HepG2 (cell line): ENCODE measurements at regions not wholly inside any gene's neighbourhood (a gene's known extent, or its start where the extent isn't known, plus 50 kb on each side); places are given as distances from the start of the nearest gene placed in this dataset.

Experiments used
- ATAC-seq: fragments of 200-7000 bp; cut with Tn5 transposase; 3 replicates; pipeline ENCODE4 v1.9.1; 2020; ENCODE audit warnings: mild to moderate bottlenecking, moderate library complexity
- BruUV-seq: library from RNA; stranded (reverse); fragments of 400-500 nt; replicated peaks from 2 replicates; lab custom pipeline; 2021; lab: Mats Ljungman, UMichigan
- CTCF ChIA-PET: fragments of 300-600 bp; formaldehyde crosslinking; extraction: SDS; loops from one replicate; lab custom pipeline; 2021; ENCODE audit warnings: low total read pairs, inconsistent platforms, low intra/inter-chr PET ratio; lab: Yijun Ruan, JAX
- POLR2A ChIA-PET: fragments of 350-600 bp; sonication (Branson Sonifier 250); formaldehyde crosslinking; loops from one replicate; lab custom pipeline; 2020; ENCODE audit warnings: antibody characterized with exemption, inconsistent platforms; lab: Yijun Ruan, JAX
- DNase-seq: peaks from one replicate; pipeline ENCODE4 v3.0.0-alpha.2; 2015; ENCODE audit warnings: low spot score
- FAIRE-seq: peaks from 3 replicates; lab custom pipeline; 2011; peaks lifted over from hg19 to GRCh38; lab: Jason Lieb, UNC
- H2AFZ ChIP-seq: one replicate; pipeline ENCODE4 v1.6.1; 2011; ENCODE audit warnings: low read length, inconsistent platforms
- H3K27ac ChIP-seq: fragments of 300-600 bp; 3 replicates; pipeline ENCODE4 v1.8.0; 2011; ENCODE audit warnings: mixed run types, mild to moderate bottlenecking, mixed read lengths, low read length, inconsistent platforms; ENCODE audit not compliant: insufficient read depth; ENCODE audit errors: extremely low read length
- H3K27me3 ChIP-seq, 2 experiments: fragments of 200-600 bp in 1 of 2; 2 replicates in 1 of 2; 3 replicates in 1 of 2; pipeline versions ENCODE4 v1.6.0 to v1.8.0; 2011; ENCODE audit warnings: low read length in 2 of 2, mild to moderate bottlenecking in 2 of 2, moderate library complexity in 2 of 2, inconsistent platforms in 1 of 2; ENCODE audit not compliant: insufficient read depth in 2 of 2, control insufficient read depth in 1 of 2
- H3K36me3 ChIP-seq, 2 experiments: fragments of 200-600 bp in 1 of 2; replicated peaks in 1 of 2; 2 replicates in 1 of 2; 3 replicates in 1 of 2; pipeline versions ENCODE4 v1.5.1 to v1.8.0; 2011; ENCODE audit warnings: low read length in 2 of 2, inconsistent platforms in 1 of 2; ENCODE audit not compliant: insufficient read depth in 2 of 2, control insufficient read depth in 1 of 2
- H3K4me1 ChIP-seq: 2 replicates; pipeline ENCODE4 v1.5.1; 2012; ENCODE audit warnings: low read length, inconsistent platforms; ENCODE audit not compliant: insufficient read depth
- H3K4me2 ChIP-seq: 2 replicates; pipeline ENCODE4 v1.6.0; 2011; ENCODE audit warnings: low read depth, low read length, inconsistent platforms
- H3K4me3 ChIP-seq, 3 experiments: fragments of 200-600 bp in 1 of 3; sonication (generic), shearing (Covaris generic) in 1 of 3; replicated peaks in 1 of 3; 2 replicates each; pipeline ENCODE4 v1.5.1; 2011 to 2016; ENCODE audit warnings: low read length in 3 of 3, inconsistent platforms in 2 of 3, low read depth in 2 of 3, mild to moderate bottlenecking in 2 of 3, control low read depth in 1 of 3, mixed read lengths in 1 of 3; ENCODE audit not compliant: insufficient read depth in 1 of 3
- H3K79me2 ChIP-seq: one replicate; pipeline ENCODE4 v1.6.1; 2011; ENCODE audit warnings: low read length, inconsistent platforms; ENCODE audit not compliant: insufficient read depth
- H3K9ac ChIP-seq: 2 replicates; pipeline ENCODE4 v1.6.0; 2011; ENCODE audit warnings: mild to moderate bottlenecking, low read depth, low read length, inconsistent platforms; ENCODE audit not compliant: insufficient read depth
- H3K9me3 ChIP-seq: 2 replicates; pipeline ENCODE4 v1.5.1; 2012; ENCODE audit warnings: mild to moderate bottlenecking, low read length
- H4K20me1 ChIP-seq: 2 replicates; pipeline ENCODE4 v1.6.0; 2011; ENCODE audit warnings: inconsistent platforms, mild to moderate bottlenecking, low read length, moderate library complexity; ENCODE audit not compliant: insufficient read depth
- CREB3 ChIP-seq: sonication (generic); formaldehyde crosslinking; IDR thresholded peaks from 2 replicates; pipeline ENCODE4 v1.5.0; 2020; ENCODE audit warnings: missing genetic modification reagents
- DNMT1 ChIP-seq: sonication (generic); formaldehyde crosslinking; IDR thresholded peaks from 2 replicates; pipeline ENCODE4 v1.5.1; 2020; ENCODE audit warnings: mild to moderate bottlenecking, missing genetic modification reagents
- DR1 ChIP-seq: sonication (generic); formaldehyde crosslinking; IDR thresholded peaks from 2 replicates; pipeline ENCODE4 v1.8.0; 2021; ENCODE audit warnings: mild to moderate bottlenecking, missing genetic modification reagents, inconsistent platforms
- FOXP4 ChIP-seq: sonication (generic); formaldehyde crosslinking; IDR thresholded peaks from 2 replicates; pipeline ENCODE4 v1.4.0; 2020; ENCODE audit warnings: missing genetic modification reagents
- IKZF1 ChIP-seq: fragments of 450-650 bp; IDR thresholded peaks from 2 replicates; pipeline ENCODE4 v1.7.1; 2016
- IRX3 ChIP-seq: sonication (generic); formaldehyde crosslinking; IDR thresholded peaks from 2 replicates; pipeline ENCODE4 v1.8.1; 2023; ENCODE audit warnings: mild to moderate bottlenecking, low read depth, missing genetic modification reagents, borderline replicate concordance
- MAFF ChIP-seq: IDR thresholded peaks from 2 replicates; pipeline ENCODE4 v1.6.1; 2011; ENCODE audit warnings: low read depth, low read length, improper control_type of control experiment
- MAFG ChIP-seq: sonication (generic); formaldehyde crosslinking; IDR thresholded peaks from 2 replicates; pipeline ENCODE4 v1.5.1; 2020; ENCODE audit warnings: mild to moderate bottlenecking, missing genetic modification reagents
- MIER2 ChIP-seq: IDR thresholded peaks from 2 replicates; pipeline ENCODE4 v1.6.1; 2016; ENCODE audit warnings: missing biosample characterization, missing genetic modification reagents
- MNT ChIP-seq: fragments of 450-650 bp; IDR thresholded peaks from 2 replicates; pipeline ENCODE4 v1.6.1; 2016
- MTF1 ChIP-seq: sonication (generic); formaldehyde crosslinking; IDR thresholded peaks from 2 replicates; pipeline ENCODE4 v1.5.0; 2020; ENCODE audit warnings: missing genetic modification reagents
- TAF1 ChIP-seq: sonication (generic); formaldehyde crosslinking; IDR thresholded peaks from 2 replicates; pipeline ENCODE4 v1.4.0; 2020; ENCODE audit warnings: missing genetic modification reagents
- ZNF101 ChIP-seq: sonication (generic); formaldehyde crosslinking; IDR thresholded peaks from 2 replicates; pipeline ENCODE4 v1.4.0; 2020; ENCODE audit warnings: mild to moderate bottlenecking, low read depth, missing genetic modification reagents, borderline replicate concordance
- ZNF234 ChIP-seq: sonication (generic); formaldehyde crosslinking; conservative IDR thresholded peaks from 2 replicates; pipeline ENCODE4 v1.5.1; 2020; ENCODE audit warnings: mild to moderate bottlenecking, missing genetic modification reagents
- ZNF549 ChIP-seq: sonication (generic); formaldehyde crosslinking; IDR thresholded peaks from 2 replicates; pipeline ENCODE4 v1.5.0; 2020; ENCODE audit warnings: missing genetic modification reagents
- ZNF607 ChIP-seq: sonication (generic); formaldehyde crosslinking; IDR thresholded peaks from 2 replicates; pipeline ENCODE4 v1.5.1; 2020; ENCODE audit warnings: missing genetic modification reagents, mild to moderate bottlenecking, borderline replicate concordance
- ZNF672 ChIP-seq: sonication (generic); formaldehyde crosslinking; IDR thresholded peaks from 2 replicates; pipeline ENCODE4 v1.8.1; 2022; ENCODE audit warnings: missing genetic modification reagents
- WGBS: methylation state at CpG from one replicate; pipeline ENCODE4 v1.1.6; 2017; ENCODE audit warnings: low lambda C conversion rate; 5-methylcytosine and 5-hydroxymethylcytosine counted together
- in situ Hi-C: cut with HindIII; loops from 2 replicates; pipeline ENCODE4 v1.10.0; 2017; ENCODE audit warnings: low pct_unique_long_range_greater_than_20kb; ENCODE audit not compliant: extremely low pct_ligation_motif_present
- intact Hi-C: fragments of 100-400 bp; cut with micrococcal nuclease; formaldehyde crosslinking; loops from one replicate; pipeline ENCODE4 v1.10.0; 2022; ENCODE audit not compliant: unreplicated experiment
- TF ChIP-seq, protein P1 (sequence below): sonication (generic); formaldehyde crosslinking; conservative IDR thresholded peaks from 2 replicates; pipeline ENCODE4 v1.8.0; 2022; ENCODE audit warnings: missing genetic modification reagents

DNA sequence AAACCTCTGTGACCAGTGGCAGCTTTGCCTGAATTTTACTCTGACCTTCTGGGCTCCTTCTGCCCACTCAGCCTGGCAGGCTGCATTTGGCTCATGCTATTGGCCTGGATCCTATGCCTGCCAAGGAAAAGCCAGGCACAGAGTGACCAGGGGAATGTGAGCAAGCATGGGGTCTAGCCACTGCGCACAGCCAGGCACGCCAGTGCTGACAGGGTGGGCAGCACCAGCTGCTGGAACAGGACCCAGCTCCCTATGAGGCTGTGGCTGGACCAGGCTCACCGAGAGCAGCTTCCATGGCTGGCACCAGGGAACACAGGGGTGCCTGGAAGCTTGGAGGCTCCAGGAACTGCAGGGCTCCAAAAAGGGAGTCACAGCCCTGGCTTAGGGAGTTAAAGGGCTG, 311.5 kb upstream of the SYT4 start:
- Histone ChIP-seq H3K27me3 (no peaks in the 10 kb centered on the region), H4K20me1 (no peaks in the 10 kb centered on the region), H3K4me3 (no peak overlapping the region), H3K27ac (no peak overlapping the region), H3K79me2 (no peaks in the 10 kb centered on the region)
- FAIRE-seq (no peak), ATAC-seq (no peak; the same call in 2 of the 3 replicates)
- intact Hi-C loops (loop anchor here (10.0 kb wide), 1 partner anchor 1474 kb away; no protein-coding TSS in a partner anchor), in situ Hi-C loops (loop anchor here (25.0 kb wide), 1 partner anchor 1302 kb away; no protein-coding TSS in a partner anchor)
- ChIA-PET CTCF (interaction anchor here (3.5 kb wide), 1 partner anchor 18 kb away, joined by 26 read pairs; no protein-coding TSS in a partner anchor), POLR2A (no interaction called here)
- WGBS = no CpG with 5 or more reads among the region's 3 CpGs
- TF ChIP-seq MTF1 (CRISPR knock-in tag) (no peak), ZNF607 (CRISPR knock-in tag) (no peak), MNT (no peak), MAFG (no peak), IRX3 (CRISPR knock-in tag) (no peak), TAF1 (CRISPR knock-in tag) (no peak), FOXP4 (no peak), CREB3 (CRISPR knock-in tag) (no peak), DR1 (no peak), MAFF (no peak), ZNF672 (CRISPR knock-in tag) (no peak), ZNF549 (CRISPR knock-in tag) (no peak), IKZF1 (no peak), DNMT1 (CRISPR knock-in tag) (no peak), MIER2 (CRISPR knock-in tag) (no peak), ZNF101 (CRISPR knock-in tag) (no peak), ZNF234 (CRISPR knock-in tag) (no peak)
- TF ChIP-seq, protein P1, sequence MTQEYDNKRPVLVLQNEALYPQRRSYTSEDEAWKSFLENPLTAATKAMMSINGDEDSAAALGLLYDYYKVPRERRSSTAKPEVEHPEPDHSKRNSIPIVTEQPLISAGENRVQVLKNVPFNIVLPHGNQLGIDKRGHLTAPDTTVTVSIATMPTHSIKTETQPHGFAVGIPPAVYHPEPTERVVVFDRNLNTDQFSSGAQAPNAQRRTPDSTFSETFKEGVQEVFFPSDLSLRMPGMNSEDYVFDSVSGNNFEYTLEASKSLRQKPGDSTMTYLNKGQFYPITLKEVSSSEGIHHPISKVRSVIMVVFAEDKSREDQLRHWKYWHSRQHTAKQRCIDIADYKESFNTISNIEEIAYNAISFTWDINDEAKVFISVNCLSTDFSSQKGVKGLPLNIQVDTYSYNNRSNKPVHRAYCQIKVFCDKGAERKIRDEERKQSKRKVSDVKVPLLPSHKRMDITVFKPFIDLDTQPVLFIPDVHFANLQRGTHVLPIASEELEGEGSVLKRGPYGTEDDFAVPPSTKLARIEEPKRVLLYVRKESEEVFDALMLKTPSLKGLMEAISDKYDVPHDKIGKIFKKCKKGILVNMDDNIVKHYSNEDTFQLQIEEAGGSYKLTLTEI = no peak
- TF ChIP-seq, all 625 proteins: peak for 0
- Histone ChIP-seq H3K9ac (no peak overlapping the region), H3K4me2 (no peak overlapping the region), H3K36me3 (no peaks in the 10 kb centered on the region), H3K4me1 (no peaks in the 10 kb centered on the region), H2AFZ (no peak overlapping the region), H3K9me3 (no peaks in the 10 kb centered on the region)
- DNase-seq = no peak
- BruUV-seq = no TSS peak
